Activated CD4-positive, alpha-beta T cell treated with anti-CD3 and anti-CD28 coated beads for 36 hours (primary cell): ENCODE measurements at regions not wholly inside any gene's neighbourhood (a gene's known extent, or its start where the extent isn't known, plus 50 kb on each side); places are given as distances from the start of the nearest gene placed in this dataset.

Experiments
- ATAC-seq: fragments of 200-7000 bp; cut with Tn5 transposase; one replicate; pipeline ENCODE4 v1.10.0; 2021; ENCODE audit warnings: mild to moderate bottlenecking, moderate library complexity
- CTCF ChIA-PET: fragments of 350-600 bp; sonication (Branson Sonifier 250); formaldehyde crosslinking; loops from one replicate; lab custom pipeline; 2021; ENCODE audit warnings: antibody characterized with exemption; lab: Charles Lee
- POLR2A ChIA-PET: fragments of 350-600 bp; sonication (Branson Sonifier 250); formaldehyde crosslinking; loops from one replicate; lab custom pipeline; 2021; ENCODE audit warnings: antibody characterized with exemption, inconsistent platforms; lab: Charles Lee
- DNase-seq: peaks from one replicate; pipeline ENCODE4 v3.0.0-alpha.2; 2020
- H3K27ac Mint-ChIP-seq: one replicate; pipeline ENCODE4 v1.8.0; 2021; ENCODE audit warnings: mixed read lengths
- H3K27me3 Mint-ChIP-seq: one replicate; pipeline ENCODE4 v1.8.0; 2021; ENCODE audit warnings: mixed read lengths
- H3K36me3 Mint-ChIP-seq: one replicate; pipeline ENCODE4 v1.8.0; 2021; ENCODE audit warnings: low read depth, mixed read lengths
- H3K4me1 Mint-ChIP-seq: one replicate; pipeline ENCODE4 v1.8.0; 2021; ENCODE audit warnings: mixed read lengths
- H3K4me3 Mint-ChIP-seq: one replicate; pipeline ENCODE4 v1.8.0; 2021; ENCODE audit warnings: mild to moderate bottlenecking, moderate library complexity, mixed read lengths
- H3K9me3 Mint-ChIP-seq: one replicate; pipeline ENCODE4 v1.8.0; 2021; ENCODE audit warnings: low read depth, mixed read lengths
- intact Hi-C, 2 experiments: fragments of 100-400 bp; cut with DNase I in 1 of 2; cut with micrococcal nuclease in 1 of 2; formaldehyde crosslinking; loops; one replicate each; pipeline versions ENCODE4 v1.14.2 to v1.15.1; 2022 to 2024; cut with DNase I, micrococcal nuclease

- Mint-ChIP-seq H3K36me3 (no peaks in the 10 kb centered on the region), H3K4me3 (no peak overlapping the region), H3K27ac (no peak overlapping the region), H3K27me3 (no peaks in the 10 kb centered on the region), H3K9me3 (no peaks in the 10 kb centered on the region), H3K4me1 (no peaks in the 10 kb centered on the region)
- ChIA-PET CTCF (interaction anchor here (1.2 kb wide), 1 partner anchor 21 kb away, joined by 3 read pairs; no protein-coding TSS in a partner anchor), POLR2A (no interaction called here)
- ATAC-seq (no peak), DNase-seq (no peak)
- intact Hi-C loops: no loop called here
Observed at GRCh38 chr13:30091691-30092090, 215.7 kb downstream of the KATNAL1 start.

- Mint-ChIP-seq H3K4me3 (no peak overlapping the region), H3K36me3 (no peaks in the 10 kb centered on the region), H3K9me3 (no peaks in the 10 kb centered on the region), H3K27ac (no peak overlapping the region), H3K27me3 (no peaks in the 10 kb centered on the region), H3K4me1 (no peaks in the 10 kb centered on the region)
- no peak for DNase-seq
- intact Hi-C loops: no loop called here
- ChIA-PET CTCF (interaction anchor here (1.2 kb wide), 1 partner anchor 22 kb away, joined by 3 read pairs; no protein-coding TSS in a partner anchor), POLR2A (no interaction called here)
- ATAC-seq: no peak
Observed at GRCh38 chr13:30091035-30091434, 216.3 kb downstream of the KATNAL1 start.

- ChIA-PET POLR2A (no interaction called here), CTCF (no interaction called here)
- no peak for ATAC-seq
Observed at GRCh38 chr13:30088312-30088855, 219.0 kb downstream of the KATNAL1 start.

GRCh38 chr13:30085087-30085486 is 222.3 kb downstream of the KATNAL1 start:
- ATAC-seq: no peak
- Mint-ChIP-seq H3K4me3 (no peak overlapping the region), H3K4me1 (no peaks in the 10 kb centered on the region), H3K36me3 (no peaks in the 10 kb centered on the region), H3K27me3 (no peaks in the 10 kb centered on the region), H3K27ac (no peak overlapping the region), H3K9me3 (no peaks in the 10 kb centered on the region)
- intact Hi-C loops: no loop called here
- POLR2A ChIA-PET: no interaction called here
- CTCF ChIA-PET: interaction anchor here (1.5 to 2.4 kb wide), 2 partner anchors 27 to 147 kb away, joined by 4 to 6 read pairs; no protein-coding TSS in a partner anchor
- no peak for DNase-seq

More at GRCh38 chr13:30088312-30088855, 219.0 kb downstream of the KATNAL1 start:
- intact Hi-C loops: no loop called here
- Mint-ChIP-seq H3K27me3 (no peaks in the 10 kb centered on the region), H3K27ac (no peak overlapping the region), H3K9me3 (no peaks in the 10 kb centered on the region), H3K36me3 (no peaks in the 10 kb centered on the region), H3K4me3 (no peak overlapping the region), H3K4me1 (no peaks in the 10 kb centered on the region)
- DNase-seq: no peak

- intact Hi-C loops: no loop called here
- DNase-seq: no peak
- Mint-ChIP-seq H3K4me1 (no peaks in the 10 kb centered on the region), H3K27me3 (no peaks in the 10 kb centered on the region), H3K27ac (no peak overlapping the region), H3K36me3 (no peaks in the 10 kb centered on the region), H3K4me3 (no peak overlapping the region), H3K9me3 (no peaks in the 10 kb centered on the region)
- ChIA-PET CTCF (no interaction called here), POLR2A (no interaction called here)
- no peak for ATAC-seq
Observed at GRCh38 chr13:30082391-30082790, 225.0 kb downstream of the KATNAL1 start.

- DNase-seq: no peak
- POLR2A ChIA-PET: no interaction called here
- no peaks in the 10 kb centered on the region for H3K4me1 Mint-ChIP-seq
- H3K27ac Mint-ChIP-seq: no peak overlapping the region
- no peaks in the 10 kb centered on the region for H3K27me3 Mint-ChIP-seq
- intact Hi-C loops: no loop called here
- no peaks in the 10 kb centered on the region for H3K36me3 Mint-ChIP-seq
- H3K4me3 Mint-ChIP-seq: no peak overlapping the region
- ATAC-seq: no peak
- no peaks in the 10 kb centered on the region for H3K9me3 Mint-ChIP-seq
- CTCF ChIA-PET: interaction anchor here (0.6 kb wide), 1 partner anchor 124 kb away, joined by 3 read pairs; no protein-coding TSS in a partner anchor
Observed at GRCh38 chr13:30081331-30081730, 226.0 kb downstream of the KATNAL1 start.

- Mint-ChIP-seq H3K27ac (no peak overlapping the region), H3K36me3 (no peaks in the 10 kb centered on the region), H3K4me3 (no peak overlapping the region), H3K4me1 (no peaks in the 10 kb centered on the region), H3K27me3 (no peaks in the 10 kb centered on the region), H3K9me3 (no peaks in the 10 kb centered on the region)
- ATAC-seq (no peak), DNase-seq (no peak)
- ChIA-PET POLR2A (no interaction called here), CTCF (interaction anchor here (0.6 to 0.9 kb wide), 2 partner anchors 36 to 138 kb away, joined by 4 read pairs; no protein-coding TSS in a partner anchor)
- intact Hi-C loops: no loop called here
Observed at GRCh38 chr13:30079501-30079900, 227.8 kb downstream of the KATNAL1 start.

- no peak overlapping the region for H3K4me3 Mint-ChIP-seq
- intact Hi-C loops: no loop called here
- no peaks in the 10 kb centered on the region for H3K27me3 Mint-ChIP-seq
- no peaks in the 10 kb centered on the region for H3K36me3 Mint-ChIP-seq
- H3K27ac Mint-ChIP-seq: no peak overlapping the region
- DNase-seq (no peak), ATAC-seq (no peak)
- H3K4me1 Mint-ChIP-seq: no peaks in the 10 kb centered on the region
- CTCF ChIA-PET: interaction anchor here (0.6 to 1.4 kb wide), 3 partner anchors 35 to 307 kb away, joined by 3 to 4 read pairs (median 3); no protein-coding TSS in a partner anchor
- H3K9me3 Mint-ChIP-seq: no peaks in the 10 kb centered on the region
- POLR2A ChIA-PET: no interaction called here
Observed at GRCh38 chr13:30078059-30078458, 227.6 kb upstream of the UBL3 start.

- POLR2A ChIA-PET: no interaction called here
- H3K27me3 Mint-ChIP-seq: no peaks in the 10 kb centered on the region
- DNase-seq (no peak), ATAC-seq (no peak)
- CTCF ChIA-PET: interaction anchor here (0.6 to 1.4 kb wide), 3 partner anchors 35 to 308 kb away, joined by 3 to 4 read pairs (median 4); no protein-coding TSS in a partner anchor
- H3K27ac Mint-ChIP-seq: no peak overlapping the region
- H3K9me3 Mint-ChIP-seq: no peaks in the 10 kb centered on the region
- intact Hi-C loops: no loop called here
- no peak overlapping the region for H3K4me3 Mint-ChIP-seq
- H3K4me1 Mint-ChIP-seq: no peaks in the 10 kb centered on the region
- no peaks in the 10 kb centered on the region for H3K36me3 Mint-ChIP-seq
Observed at GRCh38 chr13:30077240-30077735, 226.9 kb upstream of the UBL3 start.

- POLR2A ChIA-PET: no interaction called here
- DNase-seq: no peak
- no peak for ATAC-seq
- Mint-ChIP-seq H3K36me3 (no peaks in the 10 kb centered on the region), H3K4me3 (no peak overlapping the region), H3K9me3 (no peaks in the 10 kb centered on the region), H3K4me1 (no peaks in the 10 kb centered on the region), H3K27me3 (no peaks in the 10 kb centered on the region), H3K27ac (no peak overlapping the region)
- CTCF ChIA-PET: interaction anchor here (0.6 kb wide), 1 partner anchor 348 kb away, joined by 3 read pairs; no protein-coding TSS in a partner anchor
- intact Hi-C loops: no loop called here
Observed at GRCh38 chr13:30074955-30075614, 224.7 kb upstream of the UBL3 start.

GRCh38 chr13:30074431-30074830 is 224.0 kb upstream of the UBL3 start:
- H3K27ac Mint-ChIP-seq: no peak overlapping the region
- POLR2A ChIA-PET: no interaction called here
- H3K36me3 Mint-ChIP-seq: no peaks in the 10 kb centered on the region
- DNase-seq: no peak
- ATAC-seq: no peak
- CTCF ChIA-PET: no interaction called here
- no peaks in the 10 kb centered on the region for H3K27me3 Mint-ChIP-seq
- no peak overlapping the region for H3K4me3 Mint-ChIP-seq
- no peaks in the 10 kb centered on the region for H3K9me3 Mint-ChIP-seq
- H3K4me1 Mint-ChIP-seq: no peaks in the 10 kb centered on the region
- intact Hi-C loops: no loop called here

- DNase-seq: no peak
- Mint-ChIP-seq H3K36me3 (no peaks in the 10 kb centered on the region), H3K4me1 (no peaks in the 10 kb centered on the region), H3K27ac (no peak overlapping the region), H3K9me3 (no peaks in the 10 kb centered on the region), H3K4me3 (no peak overlapping the region), H3K27me3 (peaks cover 3% of the 10 kb centered on the region)
- ChIA-PET POLR2A (no interaction called here), CTCF (interaction anchor here (1.4 kb wide), 1 partner anchor 42 kb away, joined by 3 read pairs; no protein-coding TSS in a partner anchor)
- intact Hi-C loops: no loop called here
- no peak for ATAC-seq
Observed at GRCh38 chr13:30072818-30073186, 222.4 kb upstream of the UBL3 start.
